IPS-18c (cell line): ENCODE measurements at regions not wholly inside any gene's neighbourhood (a gene's known extent, or its start where the extent isn't known, plus 50 kb on each side); places are given as distances from the start of the nearest gene placed in this dataset.
"Not testable (repeated sequence)": the region's sequence is repeated elsewhere in the genome, so short reads cannot be mapped to it uniquely, and the experiment has no call there.

ENCODE experiments used
- H3K4me3 ChIP-seq: 2 replicates; pipeline ENCODE4 v1.7.0; 2013; ENCODE audit warnings: low read depth, mild to moderate bottlenecking, low read length, moderate library complexity; ENCODE audit not compliant: insufficient read depth
- H3K9me3 ChIP-seq: one replicate; pipeline ENCODE4 v1.6.1; 2013; ENCODE audit warnings: mild to moderate bottlenecking, low read length, moderate library complexity; ENCODE audit not compliant: control insufficient read depth, insufficient read depth

- no peak overlapping the region for H3K4me3 ChIP-seq
- no peaks in the 10 kb centered on the region for H3K9me3 ChIP-seq
Observed at GRCh38 chr2:176789751-176790150, 422.8 kb upstream of the HNRNPA3 start.

GRCh38 chr2:176790468-176790867 lies 422.1 kb upstream of the HNRNPA3 start:
- no peak overlapping the region; the same call in 1 of the 2 replicates for H3K4me3 ChIP-seq
- no peaks in the 10 kb centered on the region for H3K9me3 ChIP-seq

DNA sequence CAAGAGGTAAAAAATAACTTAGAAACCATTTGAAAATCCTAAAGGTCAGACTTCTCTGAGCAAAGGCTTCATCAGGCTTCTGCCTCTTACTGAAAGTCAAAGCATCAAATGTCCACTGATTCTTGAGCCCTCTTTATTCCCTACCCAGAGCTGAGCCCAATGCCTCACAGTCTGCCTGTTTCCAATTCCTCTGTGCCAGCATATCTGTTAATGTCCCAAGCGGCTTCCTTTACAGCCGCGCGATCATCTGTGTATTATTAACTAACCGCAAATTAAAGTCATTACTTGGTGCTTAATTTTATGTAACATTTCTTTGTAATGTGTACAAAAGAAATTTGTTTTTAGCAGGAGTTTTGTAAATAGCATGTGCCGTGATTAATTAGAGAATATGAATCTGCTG lies 418.8 kb upstream of the HNRNPA3 start:
- Histone ChIP-seq H3K9me3 (no peaks in the 10 kb centered on the region), H3K4me3 (no peak overlapping the region)

DNA sequence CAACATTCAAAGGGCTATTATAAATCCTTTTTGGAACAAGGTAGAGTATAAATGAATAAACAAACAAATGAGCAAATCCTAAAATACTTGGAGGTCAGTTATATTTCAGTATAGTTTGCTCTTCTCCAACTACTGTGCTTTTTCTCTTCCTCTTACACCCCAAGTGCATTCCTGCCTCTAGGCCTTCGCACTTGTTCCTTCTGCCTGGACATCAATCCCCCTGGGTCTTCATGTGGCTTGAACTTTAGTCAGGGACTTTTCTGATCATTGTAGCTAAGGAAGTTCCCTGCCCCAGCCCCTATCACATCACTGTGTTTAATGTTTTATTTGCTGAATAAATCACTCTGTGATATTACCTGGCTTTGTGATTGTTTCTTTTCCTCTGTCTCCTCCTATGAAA lies 418.2 kb upstream of the HNRNPA3 start:
- H3K9me3 ChIP-seq = no peaks in the 10 kb centered on the region
- no peak overlapping the region for H3K4me3 ChIP-seq

DNA sequence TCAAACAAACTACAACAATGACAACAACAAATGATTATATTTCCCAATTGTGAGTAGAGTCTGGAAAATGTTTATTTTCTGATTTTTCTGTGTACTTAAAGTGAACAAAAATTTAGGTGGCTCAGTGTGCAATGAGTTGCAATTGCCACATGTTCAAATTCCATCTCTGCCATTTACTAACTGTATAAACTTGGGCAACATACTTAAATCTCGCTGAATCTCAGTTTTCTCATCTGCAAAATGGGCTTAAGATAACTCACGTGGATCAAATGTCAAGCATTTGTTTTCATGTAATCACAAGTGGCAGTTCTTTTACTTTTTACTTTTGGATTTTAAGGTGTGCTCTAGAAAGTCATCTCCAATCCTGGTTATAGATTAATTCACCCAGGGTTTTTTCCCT lies 416.8 kb upstream of the HNRNPA3 start:
- Histone ChIP-seq H3K9me3 (no peaks in the 10 kb centered on the region), H3K4me3 (no peak overlapping the region)

DNA sequence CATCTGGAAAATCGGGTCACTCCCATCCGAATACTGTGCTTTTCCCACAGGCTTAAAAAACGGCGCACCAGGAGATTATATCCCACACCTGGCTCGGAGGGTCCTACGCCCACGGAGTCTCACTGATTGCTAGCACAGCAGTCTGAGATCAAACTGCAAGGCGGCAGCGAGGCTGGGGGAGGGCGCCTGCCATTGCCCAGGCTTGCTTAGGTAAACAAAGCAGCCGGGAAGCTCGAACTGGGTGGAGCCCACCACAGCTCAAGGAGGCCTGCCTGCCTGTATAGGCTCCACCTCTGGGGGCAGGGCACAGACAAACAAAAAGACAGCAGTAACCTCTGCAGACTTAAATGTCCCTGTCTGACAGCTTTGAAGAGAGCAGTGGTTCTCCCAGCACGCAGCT lies 415.9 kb upstream of the HNRNPA3 start:
- H3K9me3 ChIP-seq, H3K4me3 ChIP-seq: not testable (repeated sequence)

DNA sequence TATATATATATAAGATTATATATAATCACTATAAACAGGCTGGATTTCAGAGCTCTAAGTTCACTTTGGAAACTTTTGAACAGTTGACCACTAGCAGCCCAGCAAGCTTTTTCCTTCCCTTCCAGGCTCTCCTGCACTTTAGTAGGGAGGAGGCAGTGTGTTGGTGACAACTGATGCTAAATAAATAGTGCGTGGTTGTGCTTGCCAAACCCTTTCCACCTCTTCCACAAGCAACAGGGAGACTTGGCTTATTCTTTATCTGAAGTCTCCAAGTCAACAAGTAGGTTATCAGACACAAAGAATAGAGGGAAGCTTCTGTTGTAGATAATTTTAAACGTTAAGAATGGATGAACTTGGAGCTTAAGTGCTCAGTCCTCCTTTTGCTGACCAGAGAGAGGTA lies 408.2 kb upstream of the HNRNPA3 start:
- Histone ChIP-seq H3K9me3 (no peaks in the 10 kb centered on the region), H3K4me3 (no peak overlapping the region)

DNA sequence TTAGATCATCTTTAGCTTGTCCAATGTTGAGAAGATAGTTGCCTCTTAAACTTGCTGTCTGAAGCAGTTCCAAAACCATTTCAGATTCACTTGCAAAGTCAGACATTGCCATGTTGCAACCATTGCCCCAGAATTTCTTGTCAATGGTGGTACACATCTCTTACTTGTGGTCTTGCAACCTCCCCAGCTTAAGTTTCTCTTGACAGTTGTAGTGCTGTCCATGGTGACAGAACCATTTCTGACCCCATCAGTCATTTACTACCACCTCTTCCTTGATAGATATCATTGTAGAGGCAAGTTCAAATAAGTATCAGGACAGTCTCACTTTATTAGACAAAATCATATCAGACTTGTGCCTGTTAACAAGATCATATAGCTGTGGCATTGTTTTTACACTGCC lies 407.2 kb upstream of the HNRNPA3 start:
- Histone ChIP-seq H3K9me3 (no peaks in the 10 kb centered on the region), H3K4me3 (no peak overlapping the region)

- Histone ChIP-seq H3K9me3 (no peaks in the 10 kb centered on the region), H3K4me3 (no peak overlapping the region)
Observed at GRCh38 chr2:176812246-176812775, 400.3 kb upstream of the HNRNPA3 start.

DNA sequence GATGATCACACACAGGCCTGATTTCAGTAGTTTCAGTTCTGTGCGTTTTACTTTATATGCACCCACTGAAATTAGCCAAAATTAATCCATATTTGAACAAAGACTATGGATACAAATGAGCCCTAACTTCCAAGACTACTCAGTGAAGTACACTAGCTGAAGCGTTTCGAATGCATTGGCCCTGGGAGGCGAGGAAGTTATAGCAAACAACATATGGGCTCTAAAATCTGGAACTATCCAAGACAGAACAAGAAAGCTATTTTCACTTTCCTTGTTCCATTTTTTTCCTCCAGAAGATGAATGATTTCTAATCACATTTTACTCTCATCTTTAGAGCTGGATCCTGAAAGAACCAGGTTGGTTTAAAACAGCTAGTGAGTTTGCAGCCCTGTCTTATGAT lies 399.4 kb upstream of the HNRNPA3 start:
- H3K4me3 ChIP-seq = no peak overlapping the region
- no peaks in the 10 kb centered on the region for H3K9me3 ChIP-seq

DNA sequence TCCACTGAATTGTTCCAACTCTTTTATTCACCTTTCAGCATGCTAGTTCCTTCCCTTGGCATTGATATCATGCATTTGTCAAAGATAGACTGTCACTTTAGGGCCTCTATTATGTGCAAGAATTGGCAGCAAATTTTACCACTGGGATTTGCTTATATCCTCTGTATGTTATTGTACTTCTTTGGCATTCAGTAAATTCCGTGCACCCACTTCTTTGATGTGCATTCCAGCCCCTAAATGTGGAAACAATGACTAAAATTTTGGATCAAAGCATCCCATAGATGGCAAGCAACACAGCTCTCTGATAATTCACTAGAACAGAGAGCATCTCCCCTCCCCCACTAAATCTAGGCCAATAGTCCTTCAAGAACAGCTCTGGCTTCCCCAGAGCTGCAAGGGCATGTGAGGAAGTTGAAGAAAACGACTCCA lies 399.0 kb upstream of the HNRNPA3 start:
- no peaks in the 10 kb centered on the region for H3K9me3 ChIP-seq
- no peak overlapping the region for H3K4me3 ChIP-seq

DNA sequence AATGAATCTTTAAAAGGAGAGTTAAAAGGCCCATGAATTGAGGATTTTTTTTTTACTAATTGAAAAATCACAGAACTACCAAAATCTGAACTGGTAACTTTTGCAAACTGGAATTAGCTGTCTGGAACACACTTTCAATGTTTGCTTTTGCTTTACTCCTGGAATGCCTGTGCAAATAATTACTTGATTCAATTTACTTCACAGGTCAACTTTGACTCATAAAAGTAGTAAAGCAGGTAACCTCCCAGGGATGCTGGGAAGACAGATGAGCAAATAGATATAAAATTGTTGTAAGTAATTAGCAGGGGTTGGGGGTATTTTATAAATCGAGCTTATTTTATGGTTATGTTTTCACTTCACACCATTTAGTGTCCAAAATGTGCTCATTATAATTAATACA lies 398.3 kb upstream of the HNRNPA3 start:
- no peak overlapping the region for H3K4me3 ChIP-seq

GRCh38 chr2:176814740-176815367 lies 397.7 kb upstream of the HNRNPA3 start:
- H3K9me3 ChIP-seq = no peaks in the 10 kb centered on the region
- H3K4me3 ChIP-seq = no peak overlapping the region

More for the DNA sequence above, 398.3 kb upstream of the HNRNPA3 start:
- H3K9me3 ChIP-seq = no peaks in the 10 kb centered on the region

DNA sequence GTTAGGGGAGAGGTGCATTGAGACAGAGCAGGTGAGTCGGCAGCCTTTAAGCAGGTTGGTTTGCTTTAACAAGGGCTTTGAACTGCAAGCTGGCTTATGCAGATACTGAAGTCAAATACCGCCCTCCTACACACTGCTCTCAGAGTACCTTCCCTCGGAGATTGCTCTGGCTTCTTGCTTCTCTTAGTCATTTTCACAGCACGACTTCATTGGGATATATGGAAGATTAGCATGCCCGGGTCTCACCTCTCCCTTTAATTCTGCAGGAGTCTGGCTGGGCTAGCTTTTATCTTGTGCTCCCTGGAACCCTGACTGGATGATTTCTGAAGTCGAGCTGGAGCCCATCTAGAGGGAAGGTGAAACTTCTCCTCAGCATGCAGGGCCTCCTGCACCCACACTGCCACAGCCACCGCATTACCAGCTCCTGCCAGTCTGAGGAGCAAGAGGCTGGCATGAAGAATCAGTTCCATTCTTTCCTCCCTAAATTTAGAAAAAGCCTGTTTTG lies 395.5 kb upstream of the HNRNPA3 start:
- H3K4me3 ChIP-seq = no peak overlapping the region; the same call in 1 of the 2 replicates
- no peaks in the 10 kb centered on the region for H3K9me3 ChIP-seq

- H3K4me3 ChIP-seq = no peak overlapping the region
- H3K9me3 ChIP-seq = no peaks in the 10 kb centered on the region
Observed at GRCh38 chr2:176818076-176818475, 394.5 kb upstream of the HNRNPA3 start.

GRCh38 chr2:176818617-176819016 lies 394.0 kb upstream of the HNRNPA3 start:
- no peak overlapping the region for H3K4me3 ChIP-seq

GRCh38 chr2:176819306-176819705 lies 393.3 kb upstream of the HNRNPA3 start:
- Histone ChIP-seq H3K4me3 (no peak overlapping the region), H3K9me3 (no peaks in the 10 kb centered on the region)

More at GRCh38 chr2:176818617-176819016, 394.0 kb upstream of the HNRNPA3 start:
- H3K9me3 ChIP-seq = no peaks in the 10 kb centered on the region

GRCh38 chr2:176820371-176820932 lies 392.1 kb upstream of the HNRNPA3 start:
- Histone ChIP-seq H3K9me3 (no peaks in the 10 kb centered on the region), H3K4me3 (no peak overlapping the region)
